HUES64 (cell line): ENCODE measurements at regions not wholly inside any gene's neighbourhood (a gene's known extent, or its start where the extent isn't known, plus 50 kb on each side); places are given as distances from the start of the nearest gene placed in this dataset.

ENCODE experiments used
- H3K27ac ChIP-seq: 2 replicates; pipeline ENCODE4 v1.7.0; 2013; ENCODE audit warnings: low read depth, low read length, inconsistent platforms
- H3K27me3 ChIP-seq: 2 replicates; pipeline ENCODE4 v1.6.1; 2013; ENCODE audit warnings: mild to moderate bottlenecking, low read length; ENCODE audit not compliant: insufficient read depth
- H3K36me3 ChIP-seq: 2 replicates; pipeline ENCODE4 v1.6.1; 2013; ENCODE audit warnings: mild to moderate bottlenecking, low read length; ENCODE audit not compliant: insufficient read depth
- H3K4me1 ChIP-seq: 2 replicates; pipeline ENCODE4 v1.6.1; 2013; ENCODE audit warnings: mild to moderate bottlenecking, low read length, moderate library complexity; ENCODE audit not compliant: insufficient read depth
- H3K4me3 ChIP-seq: 2 replicates; pipeline ENCODE4 v1.5.1; 2013; ENCODE audit warnings: mild to moderate bottlenecking, low read length, moderate library complexity
- H3K9ac ChIP-seq: 2 replicates; pipeline ENCODE4 v1.6.1; 2013; ENCODE audit warnings: mild to moderate bottlenecking, low read depth, low read length
- H3K9me3 ChIP-seq: 2 replicates; pipeline ENCODE4 v1.6.1; 2013; ENCODE audit warnings: low read depth, low read length; ENCODE audit not compliant: insufficient read depth
- WGBS: fragments of 150-250, 120-280 bp; methylation state at CpG from one replicate; pipeline ENCODE4 v1.1.7; 2013; ENCODE audit warnings: missing lambda C conversion rate; 5-methylcytosine and 5-hydroxymethylcytosine counted together

- H3K36me3 ChIP-seq, result no peaks in the 10 kb centered on the region
- 91% methylated on average over 7 of the region's 7 CpGs for WGBS
- H3K9ac ChIP-seq, result no peak overlapping the region
- no peaks in the 10 kb centered on the region for H3K9me3 ChIP-seq
- H3K4me3 ChIP-seq, result no peak overlapping the region
- no peak overlapping the region for H3K27ac ChIP-seq
- H3K4me1 ChIP-seq, result peaks cover 26% of the 10 kb centered on the region
- H3K27me3 ChIP-seq, result no peaks in the 10 kb centered on the region
These were observed 284.2 kb upstream of the SOX5 start for GRCh38 chr12:24233519-24234246.

GRCh38 chr12:24232531-24232930, 283.1 kb upstream of the SOX5 start:
- WGBS, result 96% methylated on average over 2 of the region's 2 CpGs
- Histone ChIP-seq H3K4me1 (peaks cover 35% of the 10 kb centered on the region), H3K4me3 (no peak overlapping the region), H3K9ac (no peak overlapping the region), H3K27ac (no peak overlapping the region), H3K9me3 (no peaks in the 10 kb centered on the region), H3K27me3 (no peaks in the 10 kb centered on the region), H3K36me3 (no peaks in the 10 kb centered on the region)

GRCh38 chr12:24231298-24231697, 281.8 kb upstream of the SOX5 start:
- Histone ChIP-seq H3K9ac (no peak overlapping the region), H3K36me3 (no peaks in the 10 kb centered on the region), H3K4me3 (no peak overlapping the region), H3K4me1 (peaks cover 44% of the 10 kb centered on the region), H3K9me3 (no peaks in the 10 kb centered on the region), H3K27ac (no peak overlapping the region), H3K27me3 (no peaks in the 10 kb centered on the region)
- WGBS, result 91% methylated on average over 4 of the region's 5 CpGs

- no peaks in the 10 kb centered on the region for H3K9me3 ChIP-seq
- H3K27me3 ChIP-seq, result no peaks in the 10 kb centered on the region
- peaks cover 44% of the 10 kb centered on the region for H3K4me1 ChIP-seq
- H3K27ac ChIP-seq, result peak overlapping the region; percentile 21; the same call in 1 of the 2 replicates
- H3K4me3 ChIP-seq, result peak overlapping the region; percentile 18; the same call in 1 of the 2 replicates
- peak overlapping the region; percentile 49; the same call in 1 of the 2 replicates for H3K9ac ChIP-seq
- no peaks in the 10 kb centered on the region for H3K36me3 ChIP-seq
- WGBS, result 11% methylated on average over 8 of the region's 8 CpGs
These were observed 280.7 kb upstream of the SOX5 start for GRCh38 chr12:24230061-24230701.

GRCh38 chr12:24229031-24229700, 279.7 kb upstream of the SOX5 start:
- Histone ChIP-seq H3K27ac (no peak overlapping the region), H3K4me1 (peaks cover 53% of the 10 kb centered on the region), H3K4me3 (no peak overlapping the region), H3K36me3 (no peaks in the 10 kb centered on the region), H3K27me3 (no peaks in the 10 kb centered on the region), H3K9ac (no peak overlapping the region), H3K9me3 (no peaks in the 10 kb centered on the region)
- WGBS, result 76% methylated on average over 9 of the region's 9 CpGs

- Histone ChIP-seq H3K9me3 (no peaks in the 10 kb centered on the region), H3K9ac (no peak overlapping the region), H3K4me3 (no peak overlapping the region), H3K36me3 (no peaks in the 10 kb centered on the region), H3K27me3 (no peaks in the 10 kb centered on the region), H3K27ac (no peak overlapping the region), H3K4me1 (peaks cover 55% of the 10 kb centered on the region)
- 100% methylated on average over 2 of the region's 3 CpGs for WGBS
These were observed 278.9 kb upstream of the SOX5 start for GRCh38 chr12:24228371-24228770.

- Histone ChIP-seq H3K9ac (no peak overlapping the region), H3K4me1 (peaks cover 55% of the 10 kb centered on the region), H3K36me3 (no peaks in the 10 kb centered on the region), H3K27me3 (no peaks in the 10 kb centered on the region), H3K4me3 (no peak overlapping the region), H3K9me3 (no peaks in the 10 kb centered on the region), H3K27ac (no peak overlapping the region)
- WGBS, result 91% methylated on average over 4 of the region's 5 CpGs
These were observed 278.1 kb upstream of the SOX5 start for GRCh38 chr12:24227551-24227950.

- peaks cover 55% of the 10 kb centered on the region for H3K4me1 ChIP-seq
These were observed 277.4 kb upstream of the SOX5 start for GRCh38 chr12:24226745-24227350.

GRCh38 chr12:24224401-24224800, 274.9 kb upstream of the SOX5 start:
- H3K36me3 ChIP-seq, result no peaks in the 10 kb centered on the region
- H3K27me3 ChIP-seq, result no peaks in the 10 kb centered on the region
- no peak overlapping the region for H3K27ac ChIP-seq
- peaks cover 36% of the 10 kb centered on the region for H3K4me1 ChIP-seq
- no peaks in the 10 kb centered on the region for H3K9me3 ChIP-seq
- H3K9ac ChIP-seq, result no peak overlapping the region
- no peak overlapping the region for H3K4me3 ChIP-seq

More at GRCh38 chr12:24226745-24227350, 277.4 kb upstream of the SOX5 start:
- Histone ChIP-seq H3K36me3 (no peaks in the 10 kb centered on the region), H3K27ac (no peak overlapping the region), H3K9me3 (no peaks in the 10 kb centered on the region), H3K9ac (no peak overlapping the region), H3K27me3 (no peaks in the 10 kb centered on the region), H3K4me3 (no peak overlapping the region)
- WGBS, result 85% methylated on average over 9 of the region's 9 CpGs

GRCh38 chr12:24223926-24224325, 274.5 kb upstream of the SOX5 start:
- no peak overlapping the region for H3K27ac ChIP-seq
- H3K9ac ChIP-seq, result no peak overlapping the region
- peaks cover 31% of the 10 kb centered on the region for H3K4me1 ChIP-seq
- WGBS, result 90% methylated on average over 9 of the region's 9 CpGs
- H3K27me3 ChIP-seq, result no peaks in the 10 kb centered on the region
- no peaks in the 10 kb centered on the region for H3K36me3 ChIP-seq
- H3K4me3 ChIP-seq, result no peak overlapping the region
- H3K9me3 ChIP-seq, result no peaks in the 10 kb centered on the region

- H3K9me3 ChIP-seq, result no peaks in the 10 kb centered on the region
- H3K36me3 ChIP-seq, result no peaks in the 10 kb centered on the region
- no peak overlapping the region for H3K9ac ChIP-seq
- no peak overlapping the region for H3K27ac ChIP-seq
- H3K4me3 ChIP-seq, result no peak overlapping the region
- H3K4me1 ChIP-seq, result peaks cover 23% of the 10 kb centered on the region; the same call in 1 of the 2 replicates
- no peaks in the 10 kb centered on the region for H3K27me3 ChIP-seq
- 67% methylated on average over 1 of the region's 1 CpG for WGBS
These were observed 273.5 kb upstream of the SOX5 start for GRCh38 chr12:24222968-24223367.
